AG04450 (cell line): ENCODE measurements at regions not wholly inside any gene's neighbourhood (a gene's known extent, or its start where the extent isn't known, plus 50 kb on each side); places are given as distances from the start of the nearest gene placed in this dataset.
"Not testable (repeated sequence)": the region's sequence is repeated elsewhere in the genome, so short reads cannot be mapped to it uniquely, and the experiment has no call there.

Experiments used
- CTCF ChIA-PET: fragments of 300-600, 350-600 bp; formaldehyde crosslinking; extraction: SDS; loops from one replicate; lab custom pipeline; 2022; ENCODE audit warnings: antibody characterized with exemption, inconsistent platforms; lab: Charles Lee
- POLR2A ChIA-PET: fragments of 350-600 bp; formaldehyde crosslinking; extraction: SDS; loops from one replicate; lab custom pipeline; 2021; ENCODE audit warnings: antibody characterized with exemption, inconsistent platforms; lab: Yijun Ruan, JAX
- DNase-seq: peaks from one replicate; pipeline ENCODE4 v3.0.0-alpha.2; 2011; ENCODE audit warnings: low read depth, low spot score
- H3K27ac ChIP-seq: one replicate; pipeline ENCODE4 v1.5.1; 2012; ENCODE audit warnings: low read depth, low read length, control low read depth
- H3K27me3 ChIP-seq: one replicate; pipeline ENCODE4 v1.6.0; 2012; ENCODE audit warnings: low read length; ENCODE audit not compliant: control insufficient read depth, insufficient read depth
- H3K4me3 ChIP-seq: 2 replicates; pipeline ENCODE4 v1.5.1; 2011; ENCODE audit warnings: mild to moderate bottlenecking, low read depth, low read length, control low read depth
- H3K9me3 ChIP-seq: 2 replicates; pipeline ENCODE4 v1.5.1; 2012; ENCODE audit warnings: low read length; ENCODE audit not compliant: control insufficient read depth, insufficient read depth
- CTCF ChIP-seq: IDR thresholded peaks from 2 replicates; pipeline ENCODE4 v1.5.1; 2011; ENCODE audit warnings: low read depth, low read length, control low read depth, inconsistent platforms

GRCh38 chr1:100810360-100810759, 84.3 kb downstream of the EXTL2 start:
- no peak for DNase-seq
- H3K27me3 ChIP-seq, result no peaks in the 10 kb centered on the region
- ChIA-PET POLR2A (no interaction called here), CTCF (no interaction called here)
- TF ChIP-seq CTCF, result no peak
- H3K4me3 ChIP-seq, result no peak overlapping the region
- no peaks in the 10 kb centered on the region for H3K9me3 ChIP-seq
- H3K27ac ChIP-seq, result no peak overlapping the region

GRCh38 chr1:100811808-100812207, 82.8 kb downstream of the EXTL2 start:
- Histone ChIP-seq H3K27ac (no peak overlapping the region), H3K4me3 (no peak overlapping the region), H3K9me3 (no peaks in the 10 kb centered on the region), H3K27me3 (no peaks in the 10 kb centered on the region)
- TF ChIP-seq CTCF, result no peak
- POLR2A ChIA-PET, result no interaction called here
- CTCF ChIA-PET, result interaction anchor here (1.3 to 1.5 kb wide), 2 partner anchors 57 to 348 kb away, joined by 3 to 4 read pairs; no protein-coding TSS in a partner anchor
- DNase-seq, result no peak

- H3K27me3 ChIP-seq, H3K27ac ChIP-seq, H3K9me3 ChIP-seq, DNase-seq, POLR2A ChIA-PET, H3K4me3 ChIP-seq: not testable (repeated sequence)
- CTCF ChIA-PET, result interaction anchor here (1.0 kb wide), 1 partner anchor 16 kb away, joined by 3 read pairs; no protein-coding TSS in a partner anchor
These were observed 79.7 kb downstream of the EXTL2 start for GRCh38 chr1:100814938-100815337.

- Histone ChIP-seq H3K9me3 (no peaks in the 10 kb centered on the region), H3K27ac (no peak overlapping the region), H3K27me3 (no peaks in the 10 kb centered on the region), H3K4me3 (no peak overlapping the region)
- POLR2A ChIA-PET, result no interaction called here
- TF ChIP-seq CTCF, result no peak
- CTCF ChIA-PET, result no interaction called here
- DNase-seq, result no peak
These were observed 78.6 kb downstream of the EXTL2 start for GRCh38 chr1:100816049-100816448.

GRCh38 chr1:100820195-100820594, 74.4 kb downstream of the EXTL2 start:
- CTCF ChIA-PET, result interaction anchor here (1.0 kb wide), 1 partner anchor 14 kb away, joined by 3 read pairs; no protein-coding TSS in a partner anchor
- POLR2A ChIA-PET, H3K27ac ChIP-seq: not testable (repeated sequence)

GRCh38 chr1:100821919-100822318, 72.7 kb downstream of the EXTL2 start:
- H3K9me3 ChIP-seq, H3K4me3 ChIP-seq, DNase-seq, POLR2A ChIA-PET, H3K27ac ChIP-seq, H3K27me3 ChIP-seq, CTCF ChIA-PET: not testable (repeated sequence)

More at GRCh38 chr1:100820195-100820594, 74.4 kb downstream of the EXTL2 start:
- not testable (repeated sequence) for H3K9me3 ChIP-seq, H3K27me3 ChIP-seq, H3K4me3 ChIP-seq, DNase-seq
